AG04449 (cell line): ENCODE measurements at regions not wholly inside any gene's neighbourhood (a gene's known extent, or its start where the extent isn't known, plus 50 kb on each side); places are given as distances from the start of the nearest gene placed in this dataset.

ENCODE experiments used
- CTCF ChIA-PET: fragments of 350-600 bp; formaldehyde crosslinking; extraction: SDS; loops from one replicate; lab custom pipeline; 2021; ENCODE audit warnings: antibody characterized with exemption; lab: Yijun Ruan, JAX
- POLR2A ChIA-PET: fragments of 400-600, 350-600 bp; formaldehyde crosslinking; extraction: SDS; loops from one replicate; lab custom pipeline; 2020; ENCODE audit warnings: antibody characterized with exemption, inconsistent platforms; lab: Yijun Ruan, JAX
- DNase-seq: peaks from one replicate; pipeline ENCODE4 v3.0.0-alpha.2; 2010; ENCODE audit warnings: low read depth, low spot score
- H3K4me3 ChIP-seq: 2 replicates; pipeline ENCODE4 v1.5.1; 2011; ENCODE audit warnings: low read depth, mild to moderate bottlenecking, control low read depth, low read length
- CTCF ChIP-seq: IDR thresholded peaks from one replicate; pipeline ENCODE4 v1.5.1; 2011; ENCODE audit warnings: mild to moderate bottlenecking, moderate library complexity, low read length, control low read depth, inconsistent platforms; ENCODE audit not compliant: insufficient read depth; ENCODE audit errors: missing control alignments

- POLR2A ChIA-PET = no interaction called here
- TF ChIP-seq CTCF = no peak
- CTCF ChIA-PET = interaction anchor here (1.6 kb wide), 1 partner anchor 784 kb away, joined by 3 read pairs; no protein-coding TSS in a partner anchor
- H3K4me3 ChIP-seq = no peak overlapping the region
- no peak for DNase-seq
These were observed 50.6 kb upstream of the LYPLAL1 start for GRCh38 chr1:219123036-219123435.
